Activated naive CD4-positive, alpha-beta T cell treated with anti-CD3 and anti-CD28 coated beads, Interleukin-2, amount 10 ng/mL, durations not matched to agents 7 days and 5 days (primary cell): ENCODE measurements at regions not wholly inside any gene's neighbourhood (a gene's known extent, or its start where the extent isn't known, plus 50 kb on each side); places are given as distances from the start of the nearest gene placed in this dataset.

Experiments used
- CTCF ChIA-PET: fragments of 350-600 bp; sonication (Branson Sonifier 250); formaldehyde crosslinking; loops from one replicate; lab custom pipeline; 2021; ENCODE audit warnings: antibody characterized with exemption; lab: Charles Lee
- DNase-seq: peaks from one replicate; pipeline ENCODE4 v3.0.0-alpha.2; 2020
- H3K27ac Mint-ChIP-seq: one replicate; pipeline ENCODE4 v1.8.0; 2021; ENCODE audit warnings: mild to moderate bottlenecking, moderate library complexity, mixed read lengths
- H3K27me3 Mint-ChIP-seq: one replicate; pipeline ENCODE4 v1.8.0; 2021; ENCODE audit warnings: mild to moderate bottlenecking, mixed read lengths
- H3K36me3 Mint-ChIP-seq: one replicate; pipeline ENCODE4 v1.8.0; 2021; ENCODE audit warnings: mixed read lengths
- H3K4me1 Mint-ChIP-seq: one replicate; pipeline ENCODE4 v1.8.0; 2021; ENCODE audit warnings: mixed read lengths
- H3K4me3 Mint-ChIP-seq: one replicate; pipeline ENCODE4 v1.8.0; 2021; ENCODE audit warnings: mild to moderate bottlenecking, moderate library complexity, mixed read lengths
- H3K9me3 Mint-ChIP-seq: one replicate; pipeline ENCODE4 v1.8.0; 2021; ENCODE audit warnings: mixed read lengths

DNA sequence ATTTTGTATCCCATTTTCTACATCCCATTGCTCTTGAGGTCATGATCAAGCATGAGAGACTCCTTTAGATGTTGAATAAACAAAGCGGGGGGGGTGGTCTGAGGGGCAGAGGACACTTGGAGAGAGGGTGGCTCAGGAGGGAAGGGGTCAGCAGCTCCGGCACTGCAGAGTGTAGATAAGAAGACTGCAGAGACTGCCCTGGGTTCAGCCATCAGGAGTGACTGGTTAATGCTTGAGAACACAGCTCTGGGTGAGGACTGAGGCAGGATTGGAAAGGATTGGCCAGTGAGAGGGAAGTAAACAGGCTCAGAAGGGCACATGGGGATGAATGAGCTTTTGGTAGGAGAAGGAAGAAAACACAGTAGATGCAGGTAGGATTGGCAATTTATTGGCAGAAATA is 205.3 kb upstream of the CNR1 start:
- H3K4me3 Mint-ChIP-seq = no peak overlapping the region
- H3K27me3 Mint-ChIP-seq = no peaks in the 10 kb centered on the region
- no peak for DNase-seq
- no peak overlapping the region for H3K27ac Mint-ChIP-seq
- CTCF ChIA-PET = no interaction called here
- no peaks in the 10 kb centered on the region for H3K36me3 Mint-ChIP-seq
- no peaks in the 10 kb centered on the region for H3K9me3 Mint-ChIP-seq
- H3K4me1 Mint-ChIP-seq = no peaks in the 10 kb centered on the region

DNA sequence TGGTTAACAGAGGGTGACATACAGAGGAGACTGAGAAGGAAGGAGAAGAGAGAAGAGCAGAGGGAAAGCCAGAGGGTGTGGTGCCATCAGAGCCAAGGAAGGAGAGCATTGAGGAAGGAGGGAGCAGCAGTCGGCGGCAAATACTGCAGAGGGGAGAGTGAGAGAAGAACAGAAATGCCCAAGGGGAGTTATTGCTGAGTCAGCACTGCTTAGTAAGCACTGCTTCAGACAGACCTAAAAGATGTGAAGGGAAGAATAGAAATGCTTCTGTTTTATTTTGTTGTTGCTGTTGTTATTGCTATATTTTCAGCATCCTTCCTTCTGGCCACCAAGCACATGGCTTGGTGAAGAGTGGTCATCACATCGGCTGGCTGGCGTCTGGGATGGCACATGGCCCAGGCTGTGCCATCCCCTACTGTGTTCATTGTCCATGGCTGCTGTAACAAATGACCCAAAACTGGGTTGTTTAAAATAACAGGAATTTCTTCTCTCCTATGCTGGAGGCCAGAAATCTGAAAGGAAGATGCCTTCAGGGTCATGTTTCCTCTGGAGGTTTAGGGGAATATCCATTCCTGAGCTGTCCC is 204.1 kb upstream of the CNR1 start:
- H3K27ac Mint-ChIP-seq = no peak overlapping the region
- CTCF ChIA-PET = no interaction called here
- no peaks in the 10 kb centered on the region for H3K36me3 Mint-ChIP-seq
- H3K4me3 Mint-ChIP-seq = no peak overlapping the region
- H3K9me3 Mint-ChIP-seq = no peaks in the 10 kb centered on the region
- H3K27me3 Mint-ChIP-seq = no peaks in the 10 kb centered on the region
- no peak for DNase-seq
- no peaks in the 10 kb centered on the region for H3K4me1 Mint-ChIP-seq

DNA sequence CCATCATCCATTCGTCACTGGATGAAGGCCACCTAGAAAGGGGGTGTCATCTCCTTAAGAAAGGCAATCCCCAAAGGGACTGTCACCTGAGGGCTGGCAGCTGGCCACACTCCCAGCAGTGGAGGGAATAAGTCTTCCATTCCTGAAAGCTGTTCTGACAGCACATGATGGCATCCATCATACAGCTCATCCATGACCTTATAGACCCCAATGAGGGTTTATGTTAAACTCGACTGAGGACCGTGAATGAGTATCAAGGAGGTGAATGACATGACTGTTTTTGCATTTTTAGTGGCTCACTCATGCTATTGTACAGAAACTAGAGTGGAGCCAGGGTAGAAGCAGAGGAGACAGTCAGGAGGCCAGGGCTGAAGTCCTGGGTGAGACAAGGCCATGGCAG is 203.1 kb upstream of the CNR1 start:
- Mint-ChIP-seq H3K4me3 (no peak overlapping the region), H3K27me3 (no peaks in the 10 kb centered on the region), H3K9me3 (no peaks in the 10 kb centered on the region), H3K27ac (no peak overlapping the region), H3K4me1 (no peaks in the 10 kb centered on the region), H3K36me3 (no peaks in the 10 kb centered on the region)
- CTCF ChIA-PET = no interaction called here
- DNase-seq = no peak

DNA sequence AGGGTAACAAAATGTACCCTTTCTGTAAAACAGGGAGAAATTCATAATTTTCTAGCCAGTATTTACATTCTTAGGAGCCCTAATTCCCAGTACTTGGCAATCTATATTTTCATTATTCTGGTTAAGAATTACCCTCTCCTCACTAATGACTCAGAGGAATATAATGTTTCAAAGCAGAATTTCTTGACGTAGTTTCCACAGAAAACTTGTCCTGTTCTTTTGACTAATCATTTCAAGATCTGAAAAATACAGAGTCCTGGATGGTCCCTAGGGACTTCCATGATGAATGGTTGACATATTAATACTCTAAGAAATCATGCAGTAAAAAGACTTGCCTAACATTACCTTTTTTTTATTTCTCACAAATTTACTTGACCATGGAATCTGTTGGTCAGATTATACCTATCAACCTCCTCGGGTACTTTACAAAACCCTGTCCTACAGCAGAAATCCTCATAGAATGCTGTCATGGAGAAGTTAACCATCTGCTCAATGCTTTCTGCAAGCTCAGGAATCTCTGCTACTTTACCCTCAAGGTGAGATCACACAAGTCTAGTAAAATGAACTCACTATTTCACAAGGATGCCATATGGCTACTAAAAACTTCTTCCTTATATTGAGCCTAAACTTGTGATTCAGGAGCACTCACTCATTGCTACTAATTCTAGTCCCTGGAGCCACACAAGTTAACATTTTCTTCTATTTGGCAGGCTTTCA is 202.1 kb upstream of the CNR1 start:
- H3K36me3 Mint-ChIP-seq = no peaks in the 10 kb centered on the region
- no peaks in the 10 kb centered on the region for H3K9me3 Mint-ChIP-seq
- H3K27me3 Mint-ChIP-seq = no peaks in the 10 kb centered on the region
- no peak overlapping the region for H3K4me3 Mint-ChIP-seq
- CTCF ChIA-PET = no interaction called here
- no peak for DNase-seq
- no peaks in the 10 kb centered on the region for H3K4me1 Mint-ChIP-seq
- H3K27ac Mint-ChIP-seq = no peak overlapping the region

DNA sequence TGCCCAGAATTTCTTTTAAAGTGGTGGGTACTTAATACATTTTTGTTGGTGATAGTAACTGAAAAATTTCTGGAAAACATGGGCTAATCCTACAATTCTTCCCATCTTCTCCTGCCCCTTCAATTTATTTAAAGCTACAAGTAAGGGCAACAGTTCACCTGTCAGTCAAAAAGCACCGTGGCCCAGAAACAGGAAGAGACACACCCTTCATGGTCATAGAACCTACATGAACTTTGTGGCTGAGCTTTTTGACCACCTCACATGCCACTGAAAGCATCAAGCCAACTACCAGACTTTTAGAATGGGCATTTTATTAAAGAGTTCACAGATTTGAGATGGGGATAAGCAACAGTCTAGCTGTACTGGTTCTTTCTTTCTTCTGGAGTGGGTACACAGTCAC is 201.1 kb upstream of the CNR1 start:
- no peak for DNase-seq
- Mint-ChIP-seq H3K36me3 (no peaks in the 10 kb centered on the region), H3K27me3 (no peaks in the 10 kb centered on the region), H3K4me1 (no peaks in the 10 kb centered on the region), H3K4me3 (no peak overlapping the region), H3K27ac (no peak overlapping the region), H3K9me3 (no peaks in the 10 kb centered on the region)
- CTCF ChIA-PET = interaction anchor here (0.6 kb wide), 1 partner anchor 79 kb away, joined by 3 read pairs; no protein-coding TSS in a partner anchor

DNA sequence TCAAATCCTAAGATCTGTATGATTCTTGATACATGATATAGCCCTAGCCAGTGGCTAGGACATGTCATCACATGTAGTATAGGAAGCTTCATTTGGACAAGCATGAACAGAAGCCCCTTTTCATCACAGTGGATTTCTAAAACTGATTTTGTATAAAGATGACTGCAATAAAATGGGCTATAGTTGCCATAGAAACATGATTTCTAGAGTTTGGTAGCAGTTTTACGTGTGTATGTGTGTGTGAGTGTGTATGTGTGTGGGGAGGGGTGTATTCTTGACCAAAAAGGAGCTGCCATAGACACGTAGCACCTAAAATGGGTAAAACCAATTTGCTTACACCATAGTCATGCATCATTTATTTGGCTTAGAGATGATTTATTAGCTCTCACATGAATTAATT is 200.5 kb upstream of the CNR1 start:
- H3K4me3 Mint-ChIP-seq = no peak overlapping the region
- H3K27ac Mint-ChIP-seq = no peak overlapping the region
- no peaks in the 10 kb centered on the region for H3K9me3 Mint-ChIP-seq
- no peak for DNase-seq
- no peaks in the 10 kb centered on the region for H3K4me1 Mint-ChIP-seq
- no peaks in the 10 kb centered on the region for H3K27me3 Mint-ChIP-seq
- no peaks in the 10 kb centered on the region for H3K36me3 Mint-ChIP-seq
- CTCF ChIA-PET = no interaction called here

DNA sequence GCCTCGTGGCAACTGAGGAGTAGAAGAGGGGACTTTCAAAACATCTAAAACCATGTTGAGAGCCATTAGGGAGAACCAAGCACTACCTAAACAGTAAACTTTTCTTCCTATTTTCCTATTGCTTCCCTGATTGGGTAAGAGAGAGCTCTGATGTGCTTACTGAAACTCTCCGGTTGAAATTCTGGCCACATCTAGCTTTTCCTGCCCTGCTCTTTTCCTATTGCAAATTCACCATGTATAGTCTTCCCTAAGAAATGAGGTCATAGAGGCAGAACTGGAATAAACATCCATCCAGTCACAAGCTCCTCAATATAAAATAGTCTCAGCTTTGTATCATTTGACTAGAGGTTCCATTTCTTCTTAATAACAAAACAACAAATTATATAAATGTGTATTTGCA is 199.5 kb upstream of the CNR1 start:
- Mint-ChIP-seq H3K27ac (no peak overlapping the region), H3K4me1 (no peaks in the 10 kb centered on the region), H3K4me3 (no peak overlapping the region), H3K27me3 (no peaks in the 10 kb centered on the region), H3K36me3 (no peaks in the 10 kb centered on the region), H3K9me3 (no peaks in the 10 kb centered on the region)
- CTCF ChIA-PET = no interaction called here
- no peak for DNase-seq

DNA sequence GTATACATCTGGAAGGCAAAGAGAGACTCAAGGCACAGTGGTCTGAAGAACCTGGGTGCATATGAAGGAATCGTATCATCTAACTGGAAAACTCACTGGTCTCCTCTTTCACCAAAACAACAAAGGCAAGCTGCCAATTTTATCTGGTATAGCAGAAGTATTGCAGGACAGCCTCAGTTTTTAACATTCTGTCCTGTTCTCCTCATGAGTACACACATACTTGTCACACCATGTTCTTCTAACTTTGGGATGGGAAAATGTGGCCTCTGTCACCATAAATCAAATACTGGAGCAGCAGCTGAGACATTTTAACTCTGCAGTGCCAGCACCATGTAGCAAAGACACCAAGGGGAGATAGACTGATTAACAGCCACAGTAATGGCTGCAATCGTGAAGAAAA is 199.1 kb upstream of the CNR1 start:
- Mint-ChIP-seq H3K4me1 (no peaks in the 10 kb centered on the region), H3K27me3 (no peaks in the 10 kb centered on the region), H3K36me3 (no peaks in the 10 kb centered on the region), H3K9me3 (no peaks in the 10 kb centered on the region), H3K27ac (no peak overlapping the region), H3K4me3 (no peak overlapping the region)
- DNase-seq = no peak
- CTCF ChIA-PET = no interaction called here

DNA sequence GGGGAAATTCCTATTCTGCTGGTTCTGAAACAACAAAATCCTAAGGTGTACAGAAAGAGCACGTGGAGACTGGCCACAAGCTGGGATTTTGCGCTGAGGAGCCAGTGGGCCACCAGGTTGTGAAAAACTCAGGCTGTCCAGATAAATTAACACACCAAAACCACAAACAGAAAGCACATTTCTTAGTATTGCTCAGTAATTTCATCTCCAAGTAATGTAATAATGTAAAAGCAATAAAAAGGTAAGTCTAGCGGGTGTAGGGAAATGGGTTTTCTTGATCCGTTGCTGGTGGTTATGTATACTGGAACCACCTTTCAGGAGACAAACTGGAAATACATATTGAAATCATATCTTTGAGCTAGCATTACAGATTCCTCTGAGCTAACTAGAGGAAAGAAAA is 195.6 kb upstream of the CNR1 start:
- Mint-ChIP-seq H3K9me3 (no peaks in the 10 kb centered on the region), H3K36me3 (no peaks in the 10 kb centered on the region), H3K4me3 (no peak overlapping the region), H3K27me3 (no peaks in the 10 kb centered on the region), H3K4me1 (no peaks in the 10 kb centered on the region), H3K27ac (no peak overlapping the region)
- DNase-seq = no peak
- CTCF ChIA-PET = no interaction called here

DNA sequence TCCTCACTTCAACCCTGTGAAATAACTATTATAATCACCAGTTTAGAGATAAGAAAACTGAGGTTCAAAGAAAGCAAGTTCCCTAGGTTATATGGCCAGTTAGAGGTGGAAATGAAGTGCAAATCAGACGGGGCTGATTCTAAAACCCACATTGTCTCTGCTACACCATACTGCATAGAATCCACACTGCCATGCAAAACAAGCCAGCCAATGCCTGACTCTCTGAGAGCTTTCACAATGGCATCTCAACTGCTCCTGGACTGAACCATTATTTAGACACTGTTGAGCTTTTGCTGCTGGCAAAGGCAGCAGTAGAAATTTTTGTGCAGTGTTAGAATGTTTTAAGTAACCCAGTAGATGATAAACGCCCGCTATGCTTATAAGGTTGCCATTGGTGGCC is 195.2 kb upstream of the CNR1 start:
- no peak for DNase-seq
- no peaks in the 10 kb centered on the region for H3K36me3 Mint-ChIP-seq
- H3K27ac Mint-ChIP-seq = no peak overlapping the region
- CTCF ChIA-PET = no interaction called here
- no peaks in the 10 kb centered on the region for H3K4me1 Mint-ChIP-seq
- no peaks in the 10 kb centered on the region for H3K27me3 Mint-ChIP-seq
- H3K4me3 Mint-ChIP-seq = no peak overlapping the region
- no peaks in the 10 kb centered on the region for H3K9me3 Mint-ChIP-seq

DNA sequence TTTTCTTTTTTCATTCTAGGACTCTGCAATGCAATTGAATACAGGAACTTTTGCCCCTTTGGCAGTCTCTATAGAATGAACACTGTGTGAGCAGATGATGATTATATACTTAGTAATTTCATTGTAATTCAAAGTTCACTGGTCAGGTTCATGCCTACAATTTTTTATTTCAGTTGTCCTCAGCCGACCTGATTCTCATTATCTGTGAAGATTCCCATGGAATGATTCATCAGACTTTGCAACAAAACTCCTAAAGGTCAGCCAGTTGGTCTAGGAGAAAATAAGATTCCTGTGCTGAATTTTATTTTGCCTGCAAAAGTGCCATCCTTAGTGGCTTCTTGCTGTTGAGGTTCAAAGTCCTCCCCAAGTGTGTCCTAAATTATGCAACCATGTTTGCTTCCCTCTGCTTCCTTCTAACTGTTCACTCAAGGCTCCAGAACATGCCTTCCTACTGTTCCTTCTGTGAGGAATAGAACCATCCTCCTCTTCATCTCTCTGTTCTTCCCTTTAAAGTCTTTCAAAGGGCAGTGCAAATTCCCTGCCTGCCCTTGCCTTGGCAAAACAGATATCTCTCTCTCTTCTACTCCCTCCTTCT is 194.2 kb upstream of the CNR1 start:
- DNase-seq = no peak
- no peaks in the 10 kb centered on the region for H3K36me3 Mint-ChIP-seq

DNA sequence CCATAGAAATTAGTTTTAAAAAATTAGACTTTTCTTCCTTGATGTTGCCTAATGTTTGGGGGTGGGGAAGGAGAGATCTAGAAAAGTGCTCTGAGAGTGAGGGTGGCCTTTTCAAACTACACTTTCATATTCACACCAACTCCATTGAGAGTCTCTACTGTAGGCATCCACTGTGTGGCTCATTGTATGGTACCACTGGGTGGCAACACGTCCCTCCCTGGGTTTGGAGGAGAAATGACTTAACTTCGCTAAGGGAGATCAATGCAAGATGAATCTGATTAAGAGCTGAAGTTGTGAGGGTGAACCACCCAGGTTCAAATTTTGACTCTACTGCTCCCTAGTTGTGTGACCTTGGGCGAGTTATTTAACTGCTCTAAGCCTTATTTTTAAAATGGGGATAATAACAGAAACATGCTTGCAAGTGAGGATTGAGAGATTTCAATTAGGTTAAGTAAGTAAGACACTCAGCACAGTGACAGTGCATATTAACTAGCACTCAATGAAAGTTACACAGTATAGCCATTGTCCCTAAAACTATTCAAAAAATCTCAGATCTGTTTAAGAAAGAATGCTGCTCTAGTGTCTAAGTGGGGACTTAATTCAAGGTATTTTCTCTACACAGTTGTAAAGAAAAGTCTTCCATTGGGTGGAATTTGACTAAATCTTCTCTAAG is 193.5 kb upstream of the CNR1 start:
- Mint-ChIP-seq H3K36me3 (no peaks in the 10 kb centered on the region), H3K4me1 (no peaks in the 10 kb centered on the region), H3K4me3 (no peak overlapping the region), H3K27ac (no peak overlapping the region), H3K27me3 (no peaks in the 10 kb centered on the region), H3K9me3 (peaks cover 2% of the 10 kb centered on the region)
- no peak for DNase-seq
- CTCF ChIA-PET = no interaction called here

More for the DNA sequence above, 194.2 kb upstream of the CNR1 start:
- H3K27ac Mint-ChIP-seq = no peak overlapping the region
- no peaks in the 10 kb centered on the region for H3K4me1 Mint-ChIP-seq
- no peaks in the 10 kb centered on the region for H3K27me3 Mint-ChIP-seq
- H3K9me3 Mint-ChIP-seq = peaks cover under 1% of the 10 kb centered on the region
- H3K4me3 Mint-ChIP-seq = no peak overlapping the region
- CTCF ChIA-PET = no interaction called here

DNA sequence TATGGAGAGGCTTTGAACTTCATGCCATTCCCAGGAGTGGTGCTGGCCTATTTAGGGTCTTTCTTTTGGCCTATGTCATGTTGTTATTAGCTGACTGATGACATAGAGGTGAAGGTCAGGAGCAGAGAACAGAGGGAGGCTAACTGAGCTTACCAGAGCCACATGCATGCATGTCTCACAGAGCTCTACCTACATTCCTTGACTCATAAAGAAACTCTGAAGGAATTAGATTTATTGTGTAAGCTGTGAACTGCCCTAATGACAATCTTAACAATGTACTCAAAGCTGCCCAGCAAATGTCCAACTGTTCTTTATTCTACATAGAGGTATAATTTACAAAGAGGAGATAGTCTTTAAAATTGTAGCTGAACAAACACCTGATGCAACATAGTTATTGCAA is 192.7 kb upstream of the CNR1 start:
- Mint-ChIP-seq H3K4me3 (no peak overlapping the region), H3K27ac (no peak overlapping the region), H3K27me3 (no peaks in the 10 kb centered on the region), H3K36me3 (no peaks in the 10 kb centered on the region), H3K4me1 (no peaks in the 10 kb centered on the region), H3K9me3 (peaks cover 2% of the 10 kb centered on the region)
- no peak for DNase-seq
- CTCF ChIA-PET = no interaction called here

DNA sequence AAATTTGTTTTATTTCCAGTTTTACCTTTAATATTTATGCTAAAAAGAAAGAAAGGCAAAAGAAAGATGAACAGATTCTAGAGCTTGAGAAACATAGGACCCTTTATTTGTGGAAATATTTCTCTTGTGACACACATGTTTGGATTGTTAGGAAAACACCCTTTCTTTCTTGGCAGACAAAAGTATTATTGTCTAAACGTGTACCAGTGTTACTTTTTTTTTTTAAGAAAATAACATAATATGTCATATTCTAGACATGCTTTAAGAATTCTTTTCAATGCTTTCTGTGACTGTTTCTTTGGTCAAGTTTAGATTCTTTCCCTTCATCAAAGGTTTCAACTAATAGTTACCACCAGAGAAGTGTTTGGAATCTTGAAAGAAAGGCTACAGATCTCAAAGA is 183.4 kb upstream of the CNR1 start:
- H3K4me1 Mint-ChIP-seq = no peaks in the 10 kb centered on the region
- no peaks in the 10 kb centered on the region for H3K27me3 Mint-ChIP-seq
- no peak overlapping the region for H3K27ac Mint-ChIP-seq
- no peaks in the 10 kb centered on the region for H3K9me3 Mint-ChIP-seq
- no peak for DNase-seq
- CTCF ChIA-PET = no interaction called here
- no peaks in the 10 kb centered on the region for H3K36me3 Mint-ChIP-seq
- no peak overlapping the region for H3K4me3 Mint-ChIP-seq

DNA sequence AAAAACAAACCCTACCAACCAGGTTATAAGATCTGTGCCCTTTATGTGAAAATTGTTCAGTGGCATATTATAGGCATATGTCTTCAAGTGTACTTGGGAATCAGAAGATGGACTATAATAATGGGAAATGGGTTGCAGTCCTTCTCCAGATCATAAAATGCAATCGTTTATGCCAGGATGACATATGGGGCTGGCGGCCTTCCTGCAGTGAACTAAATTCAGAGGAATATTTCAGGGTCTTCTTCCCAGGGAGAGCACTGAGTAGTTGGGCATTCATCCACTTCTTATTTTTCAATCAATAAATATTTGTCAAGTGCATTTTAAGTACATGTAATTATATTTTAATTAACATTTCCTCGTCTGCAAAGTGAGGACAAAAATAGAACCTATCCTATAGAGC is 176.2 kb upstream of the CNR1 start:
- H3K36me3 Mint-ChIP-seq = no peaks in the 10 kb centered on the region

More for the DNA sequence above, 176.2 kb upstream of the CNR1 start:
- Mint-ChIP-seq H3K27ac (no peak overlapping the region), H3K4me3 (no peak overlapping the region), H3K4me1 (no peaks in the 10 kb centered on the region), H3K27me3 (no peaks in the 10 kb centered on the region), H3K9me3 (no peaks in the 10 kb centered on the region)
- CTCF ChIA-PET = no interaction called here
- DNase-seq = no peak
